ENCODE measurements at regions not wholly inside any gene's neighbourhood (a gene's known extent, or its start where the extent isn't known, plus 50 kb on each side); places are given as distances from the start of the nearest gene placed in this dataset.

DNA sequence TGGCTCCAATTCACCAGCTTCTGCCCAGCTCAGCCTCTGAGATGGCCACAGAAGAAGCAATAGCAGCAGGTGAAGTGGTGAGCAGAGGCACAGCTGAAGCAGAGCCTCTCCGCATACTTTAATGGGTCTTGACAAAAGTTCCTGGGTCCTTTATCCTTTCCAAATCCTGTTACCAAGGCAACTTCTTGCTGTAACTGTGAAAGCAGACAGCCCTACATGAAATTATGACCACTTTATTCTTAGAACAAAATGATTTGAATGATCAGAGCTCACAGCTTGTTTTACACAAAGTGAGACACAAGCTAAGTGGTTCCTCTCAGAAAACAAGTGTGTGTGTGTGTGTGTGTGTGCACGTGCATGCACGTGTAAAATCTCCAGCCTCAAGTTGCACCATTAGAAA lies 245.6 kb downstream of the HTR7 start:
- no peak for ATAC-seq (ENCODE audit: low FRiP score)
- no peak for DNase-seq (ENCODE audit: low spot score)
- TF ChIP-seq, protein P1, sequence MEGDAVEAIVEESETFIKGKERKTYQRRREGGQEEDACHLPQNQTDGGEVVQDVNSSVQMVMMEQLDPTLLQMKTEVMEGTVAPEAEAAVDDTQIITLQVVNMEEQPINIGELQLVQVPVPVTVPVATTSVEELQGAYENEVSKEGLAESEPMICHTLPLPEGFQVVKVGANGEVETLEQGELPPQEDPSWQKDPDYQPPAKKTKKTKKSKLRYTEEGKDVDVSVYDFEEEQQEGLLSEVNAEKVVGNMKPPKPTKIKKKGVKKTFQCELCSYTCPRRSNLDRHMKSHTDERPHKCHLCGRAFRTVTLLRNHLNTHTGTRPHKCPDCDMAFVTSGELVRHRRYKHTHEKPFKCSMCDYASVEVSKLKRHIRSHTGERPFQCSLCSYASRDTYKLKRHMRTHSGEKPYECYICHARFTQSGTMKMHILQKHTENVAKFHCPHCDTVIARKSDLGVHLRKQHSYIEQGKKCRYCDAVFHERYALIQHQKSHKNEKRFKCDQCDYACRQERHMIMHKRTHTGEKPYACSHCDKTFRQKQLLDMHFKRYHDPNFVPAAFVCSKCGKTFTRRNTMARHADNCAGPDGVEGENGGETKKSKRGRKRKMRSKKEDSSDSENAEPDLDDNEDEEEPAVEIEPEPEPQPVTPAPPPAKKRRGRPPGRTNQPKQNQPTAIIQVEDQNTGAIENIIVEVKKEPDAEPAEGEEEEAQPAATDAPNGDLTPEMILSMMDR (IDR thresholded peaks at IDR 0.05), result no peak

DNA sequence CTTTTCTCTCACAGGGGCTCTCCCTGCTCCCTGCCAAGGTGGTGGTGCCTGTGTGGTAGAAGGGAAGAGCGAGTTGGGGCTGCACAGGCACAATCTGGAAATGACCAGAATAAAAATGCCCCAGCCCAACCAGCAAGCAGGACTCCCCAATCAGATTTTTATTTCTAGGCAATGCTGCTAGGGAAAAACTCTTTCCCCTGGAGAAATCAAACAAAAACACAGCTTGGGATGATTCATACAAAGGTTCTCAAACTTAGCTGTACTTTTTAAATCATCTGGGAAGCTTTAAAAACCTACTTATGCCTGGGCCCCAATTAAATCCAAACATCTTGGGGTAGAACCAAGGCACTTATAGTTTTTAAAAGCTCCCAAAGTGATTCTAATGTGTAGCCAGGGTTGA lies 243.2 kb downstream of the HTR7 start:
- ATAC-seq (ENCODE audit: low FRiP score), result no peak
- no peak for DNase-seq (ENCODE audit: low spot score)
- TF ChIP-seq, protein P1 (IDR thresholded peaks at IDR 0.05), result no peak

DNA sequence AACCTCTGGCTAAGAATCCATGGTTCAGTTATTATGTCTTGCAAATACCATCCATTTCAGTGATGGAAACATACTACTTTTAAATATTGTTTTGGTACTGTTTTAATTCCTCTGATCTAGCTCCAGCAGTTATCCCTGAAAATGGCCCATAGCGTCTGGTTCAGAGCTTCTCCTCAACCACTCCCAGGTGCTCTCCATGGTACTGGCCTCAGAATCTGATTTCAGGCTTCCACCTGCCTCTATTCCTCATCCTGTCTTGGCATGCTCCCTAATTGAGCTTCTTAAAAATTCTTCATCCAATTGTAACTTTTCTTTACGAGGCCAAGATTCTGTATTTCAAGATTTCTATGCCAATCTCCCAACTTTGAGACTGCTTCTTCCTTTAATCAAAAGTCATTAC lies 236.3 kb downstream of the HTR7 start:
- TF ChIP-seq, protein P1 (IDR thresholded peaks at IDR 0.05), result no peak
- DNase-seq (ENCODE audit: low spot score) (no peak), ATAC-seq (ENCODE audit: low FRiP score) (no peak)

DNA sequence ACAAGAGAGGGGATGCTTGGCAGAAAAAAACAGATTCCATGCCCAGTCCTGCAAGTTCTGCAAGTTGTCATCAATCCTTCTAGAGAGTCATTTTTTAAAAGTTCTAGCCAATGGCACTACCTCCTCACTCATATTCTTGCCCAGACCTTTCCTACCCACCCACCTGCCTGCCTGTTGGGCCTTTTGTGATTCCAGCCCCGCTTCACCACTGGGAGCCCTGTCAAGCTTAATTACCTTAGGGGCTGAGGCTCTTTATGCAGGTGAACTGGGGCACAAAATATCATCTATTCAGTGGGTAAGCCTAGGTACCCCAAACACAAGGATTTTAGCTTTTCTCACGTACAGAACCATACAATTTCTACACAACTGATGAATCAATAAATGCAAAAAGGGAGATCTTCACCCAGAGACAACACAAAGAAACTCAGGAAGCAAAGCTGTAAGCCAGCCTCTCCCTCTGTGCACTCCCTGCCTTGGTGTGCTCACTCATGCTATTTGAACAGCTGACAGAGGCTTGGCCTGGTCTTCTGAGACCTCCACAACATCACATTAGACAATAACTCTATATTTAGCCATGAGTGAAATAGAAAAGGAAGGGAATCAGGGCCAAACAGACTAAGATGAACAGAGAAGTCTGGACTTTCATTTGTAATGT lies 222.6 kb downstream of the HTR7 start:
- TF ChIP-seq, protein P1 (IDR thresholded peaks at IDR 0.05), result no peak
- ATAC-seq (ENCODE audit: low FRiP score), result no peak
- no peak for DNase-seq (ENCODE audit: low spot score)

DNA sequence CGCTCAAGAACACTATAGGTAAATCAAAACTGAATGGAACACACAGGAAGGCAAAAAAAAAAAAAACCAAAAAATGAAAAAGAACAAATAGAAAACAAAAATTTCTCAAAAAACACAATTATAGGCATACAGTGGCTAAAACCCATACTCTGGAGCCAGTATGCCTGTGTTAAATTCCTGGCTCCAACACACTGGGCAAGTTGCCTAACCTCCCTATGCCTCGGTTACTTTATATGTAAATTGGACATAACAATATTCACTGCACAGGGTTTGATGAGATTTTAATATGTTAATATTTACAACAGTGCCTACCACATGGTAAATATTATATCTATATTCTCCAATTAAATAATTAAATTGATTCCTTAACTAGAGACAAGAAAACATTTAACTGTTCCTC lies 217.1 kb downstream of the HTR7 start:
- TF ChIP-seq, protein P1 (IDR thresholded peaks at IDR 0.05), result no peak
- DNase-seq (ENCODE audit: low spot score), result no peak
- ATAC-seq (ENCODE audit: low FRiP score), result no peak

DNA sequence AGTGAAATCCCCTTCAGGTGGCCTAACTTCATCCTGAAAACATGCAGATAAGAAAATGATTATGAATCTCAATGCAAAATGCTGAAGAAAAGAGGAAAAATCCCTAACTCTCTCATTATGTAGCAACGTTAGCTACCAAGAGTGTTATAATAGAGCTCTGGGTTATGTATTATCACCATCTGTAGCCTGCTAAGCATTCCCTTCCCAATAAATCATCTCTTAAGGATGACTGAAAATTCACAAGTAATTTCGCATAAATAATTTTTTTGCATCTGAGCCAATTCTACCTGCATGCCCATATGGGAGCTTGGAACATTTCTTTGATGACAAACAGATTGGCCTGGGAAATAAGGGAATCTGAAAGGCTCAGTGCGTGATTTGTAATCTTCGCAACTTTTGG lies 216.1 kb downstream of the HTR7 start:
- ATAC-seq (ENCODE audit: low FRiP score), result no peak
- no peak for DNase-seq (ENCODE audit: low spot score)
- TF ChIP-seq, protein P1 (IDR thresholded peaks at IDR 0.05), result no peak

DNA sequence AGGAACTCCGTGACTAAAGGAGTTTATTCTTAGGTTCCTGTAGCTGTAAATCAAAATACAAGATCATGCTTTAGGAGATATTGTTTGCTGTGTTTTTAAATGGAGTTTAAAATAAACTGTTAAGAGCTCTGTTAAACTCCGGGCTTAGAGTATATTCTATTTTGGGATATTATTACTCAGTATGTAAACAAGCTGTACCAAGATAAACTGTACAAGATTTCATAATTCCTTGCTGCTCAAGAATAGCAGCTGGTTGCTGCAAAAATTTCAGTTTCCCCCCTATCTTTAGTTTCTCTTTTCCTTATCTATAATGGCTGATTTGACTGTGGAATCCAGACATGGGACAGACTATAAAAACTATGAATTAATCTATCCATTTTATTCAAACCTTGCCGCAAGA lies 215.7 kb downstream of the HTR7 start:
- ATAC-seq (ENCODE audit: low FRiP score) (no peak), DNase-seq (ENCODE audit: low spot score) (no peak)
- TF ChIP-seq, protein P1 (IDR thresholded peaks at IDR 0.05), result no peak

Data from omental fat pad (tissue), 3 donors.